H9 (cell line): ENCODE measurements at regions not wholly inside any gene's neighbourhood (a gene's known extent, or its start where the extent isn't known, plus 50 kb on each side); places are given as distances from the start of the nearest gene placed in this dataset.

Experiments
- DNase-seq: peaks from one replicate; pipeline ENCODE4 v3.0.0-alpha.2; 2017
- H2AFZ ChIP-seq: one replicate; pipeline ENCODE4 v1.6.1; 2013; ENCODE audit warnings: mild to moderate bottlenecking, low read length, control low read depth, moderate library complexity
- H2AK5ac ChIP-seq: 2 replicates; pipeline ENCODE4 v1.6.1; 2013; ENCODE audit warnings: low read length, control low read depth, mixed read lengths; ENCODE audit not compliant: insufficient read length
- H2BK120ac ChIP-seq: one replicate; pipeline ENCODE4 v1.6.1; 2013; ENCODE audit warnings: low read depth, mild to moderate bottlenecking, low read length, control low read depth, inconsistent platforms; ENCODE audit not compliant: poor library complexity, severe bottlenecking
- H2BK12ac ChIP-seq: 2 replicates; pipeline ENCODE4 v1.6.1; 2013; ENCODE audit warnings: low read length, control low read depth, mixed read lengths, low read depth; ENCODE audit not compliant: insufficient read length
- H2BK15ac ChIP-seq: 2 replicates; pipeline ENCODE4 v1.6.1; 2013; ENCODE audit warnings: low read depth, low read length, control low read depth
- H2BK20ac ChIP-seq: one replicate; pipeline ENCODE4 v1.6.1; 2013; ENCODE audit warnings: low read depth, mild to moderate bottlenecking, low read length, control low read depth, inconsistent platforms; ENCODE audit not compliant: poor library complexity, severe bottlenecking
- H2BK5ac ChIP-seq: 2 replicates; pipeline ENCODE4 v1.6.1; 2013; ENCODE audit warnings: low read length, control low read depth, mixed read lengths; ENCODE audit not compliant: insufficient read length
- H3K14ac ChIP-seq: 2 replicates; pipeline ENCODE4 v1.6.1; 2013; ENCODE audit warnings: low read length, control low read depth; ENCODE audit not compliant: insufficient read depth
- H3K18ac ChIP-seq: 2 replicates; pipeline ENCODE4 v1.6.1; 2013; ENCODE audit warnings: low read depth, mild to moderate bottlenecking, mixed read lengths, low read length, control low read depth; ENCODE audit not compliant: insufficient read length
- H3K23ac ChIP-seq: 2 replicates; pipeline ENCODE4 v1.6.1; 2013; ENCODE audit warnings: low read length, control low read depth, mixed read lengths, low read depth; ENCODE audit not compliant: insufficient read length
- H3K23me2 ChIP-seq: 2 replicates; pipeline ENCODE4 v1.6.1; 2013; ENCODE audit warnings: low read depth, mild to moderate bottlenecking, mixed read lengths, low read length, control low read depth; ENCODE audit not compliant: insufficient read length, poor library complexity, severe bottlenecking
- H3K27ac ChIP-seq: 2 replicates; pipeline ENCODE4 v1.5.1; 2013; ENCODE audit warnings: low read length, control low read depth, mixed read lengths, low read depth; ENCODE audit not compliant: insufficient read length
- H3K27me3 ChIP-seq: 2 replicates; pipeline ENCODE4 v1.6.1; 2013; ENCODE audit warnings: low read length, control low read depth, inconsistent platforms; ENCODE audit not compliant: insufficient read depth
- H3K4ac ChIP-seq: 2 replicates; pipeline ENCODE4 v1.6.1; 2013; ENCODE audit warnings: low read depth, mild to moderate bottlenecking, control low read depth, inconsistent platforms, low read length, moderate library complexity
- H3K4me1 ChIP-seq: 2 replicates; pipeline ENCODE4 v1.6.1; 2013; ENCODE audit warnings: low read length, control low read depth, inconsistent platforms; ENCODE audit not compliant: insufficient read depth
- H3K4me2 ChIP-seq: 2 replicates; pipeline ENCODE4 v1.6.1; 2013; ENCODE audit warnings: low read length, control low read depth, mixed read lengths; ENCODE audit not compliant: insufficient read length, insufficient read depth
- H3K56ac ChIP-seq: 2 replicates; pipeline ENCODE4 v1.6.1; 2013; ENCODE audit warnings: low read depth, mild to moderate bottlenecking, mixed read lengths, low read length, control low read depth; ENCODE audit not compliant: insufficient read length
- H3K79me1 ChIP-seq: 2 replicates; pipeline ENCODE4 v1.6.1; 2013; ENCODE audit warnings: low read depth, mild to moderate bottlenecking, moderate library complexity, low read length, control low read depth, inconsistent platforms; ENCODE audit not compliant: insufficient read depth, poor library complexity, severe bottlenecking
- H3K79me2 ChIP-seq: 2 replicates; pipeline ENCODE4 v1.6.1; 2013; ENCODE audit warnings: low read length, control low read depth, inconsistent platforms; ENCODE audit not compliant: insufficient read depth
- H3K9ac ChIP-seq: 2 replicates; pipeline ENCODE4 v1.6.1; 2013; ENCODE audit warnings: low read length, control low read depth, mixed read lengths; ENCODE audit not compliant: insufficient read length; ENCODE audit errors: extremely low read depth
- H3K9me3 ChIP-seq: one replicate; pipeline ENCODE4 v1.6.1; 2013; ENCODE audit warnings: low read depth, low read length, inconsistent platforms; ENCODE audit not compliant: control insufficient read depth
- H3T11ph ChIP-seq: one replicate; pipeline ENCODE4 v1.6.1; 2013; ENCODE audit warnings: mild to moderate bottlenecking, low read length, control low read depth, inconsistent platforms
- H4K20me1 ChIP-seq: one replicate; pipeline ENCODE4 v1.6.1; 2013; ENCODE audit not compliant: control insufficient read depth, insufficient read length, insufficient read depth
- H4K5ac ChIP-seq: 2 replicates; pipeline ENCODE4 v1.6.1; 2013; ENCODE audit warnings: low read depth, mild to moderate bottlenecking, mixed read lengths, low read length, control low read depth; ENCODE audit not compliant: insufficient read length
- H4K8ac ChIP-seq: replicated peaks from 2 replicates; pipeline ENCODE4 v1.6.1; 2013; ENCODE audit warnings: low read length, control low read depth, mixed read lengths, low read depth; ENCODE audit not compliant: insufficient read length
- H4K91ac ChIP-seq: 2 replicates; pipeline ENCODE4 v1.6.1; 2013; ENCODE audit warnings: low read depth, mild to moderate bottlenecking, moderate library complexity, mixed read lengths, low read length, control low read depth; ENCODE audit not compliant: insufficient read length
- H3K27ac Mint-ChIP-seq, 3 experiments: 2 replicates in 2 of 3; 3 replicates in 1 of 3; pipeline ENCODE4 v1.8.0; 2020 to 2021; ENCODE audit warnings: mixed read lengths in 3 of 3, mild to moderate bottlenecking in 1 of 3, moderate library complexity in 1 of 3
- H3K27me3 Mint-ChIP-seq: 2 replicates; pipeline ENCODE4 v1.8.0; 2021; ENCODE audit warnings: low read depth, mild to moderate bottlenecking, moderate library complexity, mixed read lengths
- H3K36me3 Mint-ChIP-seq, 3 experiments: 2 replicates in 2 of 3; 3 replicates in 1 of 3; pipeline ENCODE4 v1.8.0; 2020 to 2021; ENCODE audit warnings: low read depth in 3 of 3, mixed read lengths in 3 of 3; ENCODE audit not compliant: insufficient read depth in 1 of 3
- H3K4me1 Mint-ChIP-seq, 2 experiments: 2 replicates each; pipeline ENCODE4 v1.8.0; 2020; ENCODE audit warnings: mixed read lengths in 2 of 2
- H3K4me3 Mint-ChIP-seq, 2 experiments: 2 replicates in 1 of 2; 3 replicates in 1 of 2; pipeline ENCODE4 v1.8.0; 2020 to 2021; ENCODE audit warnings: mild to moderate bottlenecking in 2 of 2, mixed read lengths in 2 of 2, moderate library complexity in 1 of 2
- H3K9me3 Mint-ChIP-seq, 2 experiments: 2 replicates in 1 of 2; 3 replicates in 1 of 2; pipeline ENCODE4 v1.8.0; 2020; ENCODE audit warnings: mild to moderate bottlenecking in 2 of 2, mixed read lengths in 2 of 2, moderate library complexity in 1 of 2
- WGBS: extraction: QIAGEN DNeasy Blood & Tissue Kit; methylation state at CpG from one replicate; pipeline ENCODE4 v1.1.7; 2013; ENCODE audit warnings: missing lambda C conversion rate, low lambda C conversion rate, mixed read lengths; ENCODE audit not compliant: insufficient read length; ENCODE audit errors: extremely low coverage; 5-methylcytosine and 5-hydroxymethylcytosine counted together
- TF ChIP-seq, protein P1 (sequence below): fragments of 200-600 bp; sonication (generic); conservative IDR thresholded peaks from 3 replicates; pipeline ENCODE4 v1.8.0; 2021; ENCODE audit warnings: antibody characterized with exemption, mild to moderate bottlenecking

DNA sequence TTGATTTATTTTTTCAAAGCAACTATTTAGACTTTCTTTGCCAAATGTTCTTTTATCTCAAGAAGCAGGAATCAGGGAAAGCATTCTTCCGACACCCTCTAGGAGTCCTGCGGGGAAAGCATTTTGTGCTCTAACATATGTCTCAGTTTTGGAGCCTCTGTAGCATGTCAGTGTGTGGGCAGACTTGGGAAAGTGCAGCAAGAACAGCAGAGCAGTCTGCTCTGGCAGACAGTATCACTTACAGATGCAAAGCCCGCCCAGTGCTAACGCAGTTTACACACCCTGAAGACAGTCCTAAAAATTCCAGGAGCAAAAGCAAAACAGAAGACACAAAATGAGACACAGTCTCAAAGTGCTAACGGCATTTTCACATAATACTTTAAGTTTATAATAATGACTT, 393.5 kb downstream of the KLF12 start:
- WGBS, result no CpG with 5 or more reads among the region's 5 CpGs
- Histone ChIP-seq H3K9me3 (no peaks in the 10 kb centered on the region), H3K27ac (no peak overlapping the region), H3K56ac (no peak overlapping the region), H3K27me3 (no peaks in the 10 kb centered on the region), H2AK5ac (no peak overlapping the region), H3K4me1 (no peaks in the 10 kb centered on the region), H2BK20ac (no peak overlapping the region), H3K79me2 (no peaks in the 10 kb centered on the region), H3K14ac (no peak overlapping the region), H3K18ac (no peak overlapping the region), H2AFZ (no peak overlapping the region), H2BK5ac (no peak overlapping the region), H4K8ac (no peak overlapping the region), H3K23ac (no peak overlapping the region), H3K79me1 (no peaks in the 10 kb centered on the region), H3T11ph (no peak overlapping the region), H2BK12ac (no peak overlapping the region), H3K4me2 (no peak overlapping the region), H4K5ac (no peak overlapping the region), H3K9ac (no peak overlapping the region), H2BK15ac (no peak overlapping the region), H2BK120ac (no peak overlapping the region), H3K23me2 (no peaks in the 10 kb centered on the region), H4K20me1 (no peaks in the 10 kb centered on the region), H3K4ac (no peak overlapping the region), H4K91ac (no peak overlapping the region)
- peaks cover 22 to 27% of the 10 kb centered on the region in 2 experiments for H3K4me1 Mint-ChIP-seq
- peaks cover 0 to 4% (median 0%) of the 10 kb centered on the region in 3 experiments; a peak in 1 of 7 replicates for H3K36me3 Mint-ChIP-seq
- TF ChIP-seq, protein P1, sequence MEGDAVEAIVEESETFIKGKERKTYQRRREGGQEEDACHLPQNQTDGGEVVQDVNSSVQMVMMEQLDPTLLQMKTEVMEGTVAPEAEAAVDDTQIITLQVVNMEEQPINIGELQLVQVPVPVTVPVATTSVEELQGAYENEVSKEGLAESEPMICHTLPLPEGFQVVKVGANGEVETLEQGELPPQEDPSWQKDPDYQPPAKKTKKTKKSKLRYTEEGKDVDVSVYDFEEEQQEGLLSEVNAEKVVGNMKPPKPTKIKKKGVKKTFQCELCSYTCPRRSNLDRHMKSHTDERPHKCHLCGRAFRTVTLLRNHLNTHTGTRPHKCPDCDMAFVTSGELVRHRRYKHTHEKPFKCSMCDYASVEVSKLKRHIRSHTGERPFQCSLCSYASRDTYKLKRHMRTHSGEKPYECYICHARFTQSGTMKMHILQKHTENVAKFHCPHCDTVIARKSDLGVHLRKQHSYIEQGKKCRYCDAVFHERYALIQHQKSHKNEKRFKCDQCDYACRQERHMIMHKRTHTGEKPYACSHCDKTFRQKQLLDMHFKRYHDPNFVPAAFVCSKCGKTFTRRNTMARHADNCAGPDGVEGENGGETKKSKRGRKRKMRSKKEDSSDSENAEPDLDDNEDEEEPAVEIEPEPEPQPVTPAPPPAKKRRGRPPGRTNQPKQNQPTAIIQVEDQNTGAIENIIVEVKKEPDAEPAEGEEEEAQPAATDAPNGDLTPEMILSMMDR, result no peak
- H3K27ac Mint-ChIP-seq, result no peak overlapping the region
- no peaks in the 10 kb centered on the region for H3K27me3 Mint-ChIP-seq
- no peak overlapping the region for H3K4me3 Mint-ChIP-seq
- no peak for DNase-seq
- no peaks in the 10 kb centered on the region for H3K9me3 Mint-ChIP-seq
